ENCODE measurements at regions not wholly inside any gene's neighbourhood (a gene's known extent, or its start where the extent isn't known, plus 50 kb on each side); places are given as distances from the start of the nearest gene placed in this dataset.
"Not testable (repeated sequence)": the region's sequence is repeated elsewhere in the genome, so short reads cannot be mapped to it uniquely, and the experiment has no call there.

DNA sequence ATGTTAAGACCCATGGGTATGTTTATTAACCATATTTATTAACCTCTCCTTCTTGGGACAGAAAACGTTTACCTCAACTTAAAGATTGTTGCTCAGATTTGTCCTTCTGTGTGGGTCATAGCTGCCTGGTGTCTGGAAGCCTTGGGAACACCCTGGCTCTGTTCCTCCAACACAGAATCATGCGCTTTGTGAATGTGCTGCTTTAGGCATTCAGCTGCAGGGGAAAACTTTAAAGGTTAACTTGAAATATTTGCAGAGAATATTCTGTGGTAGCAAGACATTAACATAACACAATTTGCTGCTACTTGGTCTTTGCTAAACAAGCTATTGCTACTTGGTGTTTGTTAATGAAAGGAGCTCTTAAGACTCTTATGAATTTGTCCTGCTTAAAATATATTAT, 50.5 kb upstream of the THOC3 start:
- H3K4me3 ChIP-seq (replicated peaks; ENCODE audit: low read depth, low read length); DNase-seq (ENCODE audit: low read depth): not testable (repeated sequence)

GRCh38 chr5:176020852-176021251, 52.7 kb upstream of the THOC3 start:
- H3K4me3 ChIP-seq (replicated peaks; ENCODE audit: low read depth, low read length); DNase-seq (ENCODE audit: low read depth): not testable (repeated sequence)

DNA sequence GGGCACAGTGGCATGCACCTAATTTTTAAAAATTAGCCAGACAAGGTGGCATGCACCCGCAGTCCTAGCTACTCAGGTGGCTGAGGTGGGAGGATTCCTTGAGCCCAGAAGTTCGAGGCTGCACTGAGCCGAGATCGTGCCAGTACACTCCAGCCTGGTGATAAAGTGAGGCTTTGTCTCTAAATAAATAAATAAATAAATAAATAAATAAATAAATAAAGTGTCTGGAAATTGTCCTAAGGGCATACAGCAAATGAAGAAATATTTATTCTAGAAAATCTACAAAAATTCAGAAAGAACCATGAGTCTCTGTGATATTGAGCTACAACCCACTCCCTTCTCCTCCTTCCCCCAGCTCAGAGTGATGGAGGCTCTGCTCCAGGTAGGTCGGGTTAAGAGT, 55.4 kb upstream of the THOC3 start:
- H3K4me3 ChIP-seq (replicated peaks; ENCODE audit: low read depth, low read length); DNase-seq (ENCODE audit: low read depth): not testable (repeated sequence)

DNA sequence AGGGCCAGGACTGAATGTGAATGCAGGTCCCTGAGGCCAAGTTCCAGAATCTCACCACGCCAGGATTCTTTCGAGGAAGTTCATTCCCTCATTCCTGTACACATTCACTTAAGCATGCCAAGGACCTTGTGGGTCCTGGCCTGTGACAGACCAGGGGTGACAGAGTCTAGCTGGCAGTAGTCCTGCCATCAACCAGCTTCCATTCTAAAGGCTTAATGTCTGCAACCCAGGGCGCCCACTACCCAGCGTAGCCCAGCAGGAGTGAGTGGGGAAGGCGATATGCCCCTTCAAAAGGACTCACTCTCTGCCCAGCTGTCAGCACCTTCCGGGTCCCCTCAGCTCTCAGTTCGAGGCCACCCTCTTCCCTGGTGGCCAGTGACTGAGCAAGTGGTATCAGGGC, 61.3 kb upstream of the THOC3 start:
- DNase-seq (ENCODE audit: low read depth); H3K4me3 ChIP-seq (replicated peaks; ENCODE audit: low read depth, low read length): not testable (repeated sequence)

- DNase-seq (ENCODE audit: low read depth); H3K4me3 ChIP-seq (replicated peaks; ENCODE audit: low read depth, low read length): not testable (repeated sequence)
These were observed 62.4 kb upstream of the THOC3 start for GRCh38 chr5:176030361-176031117.

GRCh38 chr5:176031118-176031510, 63.0 kb upstream of the THOC3 start:
- DNase-seq (ENCODE audit: low read depth); H3K4me3 ChIP-seq (replicated peaks; ENCODE audit: low read depth, low read length): not testable (repeated sequence)

DNA sequence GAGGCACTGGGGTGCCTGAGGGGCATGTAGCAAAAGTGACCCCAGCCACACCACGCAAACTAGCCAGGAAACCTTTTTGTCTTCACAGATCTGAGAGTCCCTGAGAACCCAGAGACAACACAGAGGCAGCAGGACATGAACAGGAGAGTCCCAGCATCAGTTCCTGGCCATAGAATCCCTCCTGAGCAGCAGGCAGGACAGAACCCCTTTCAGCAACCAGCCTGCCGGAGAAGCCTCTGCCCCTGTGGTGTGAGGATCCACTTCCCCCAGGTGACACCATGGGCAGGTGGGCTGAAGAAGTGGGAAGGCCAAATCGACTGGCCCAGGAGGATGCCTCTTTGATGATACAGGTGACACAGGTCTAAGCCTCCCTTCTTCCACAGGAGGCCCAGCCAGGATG, 65.1 kb upstream of the THOC3 start:
- H3K4me3 ChIP-seq (replicated peaks; ENCODE audit: low read depth, low read length); DNase-seq (ENCODE audit: low read depth): not testable (repeated sequence)

DNA sequence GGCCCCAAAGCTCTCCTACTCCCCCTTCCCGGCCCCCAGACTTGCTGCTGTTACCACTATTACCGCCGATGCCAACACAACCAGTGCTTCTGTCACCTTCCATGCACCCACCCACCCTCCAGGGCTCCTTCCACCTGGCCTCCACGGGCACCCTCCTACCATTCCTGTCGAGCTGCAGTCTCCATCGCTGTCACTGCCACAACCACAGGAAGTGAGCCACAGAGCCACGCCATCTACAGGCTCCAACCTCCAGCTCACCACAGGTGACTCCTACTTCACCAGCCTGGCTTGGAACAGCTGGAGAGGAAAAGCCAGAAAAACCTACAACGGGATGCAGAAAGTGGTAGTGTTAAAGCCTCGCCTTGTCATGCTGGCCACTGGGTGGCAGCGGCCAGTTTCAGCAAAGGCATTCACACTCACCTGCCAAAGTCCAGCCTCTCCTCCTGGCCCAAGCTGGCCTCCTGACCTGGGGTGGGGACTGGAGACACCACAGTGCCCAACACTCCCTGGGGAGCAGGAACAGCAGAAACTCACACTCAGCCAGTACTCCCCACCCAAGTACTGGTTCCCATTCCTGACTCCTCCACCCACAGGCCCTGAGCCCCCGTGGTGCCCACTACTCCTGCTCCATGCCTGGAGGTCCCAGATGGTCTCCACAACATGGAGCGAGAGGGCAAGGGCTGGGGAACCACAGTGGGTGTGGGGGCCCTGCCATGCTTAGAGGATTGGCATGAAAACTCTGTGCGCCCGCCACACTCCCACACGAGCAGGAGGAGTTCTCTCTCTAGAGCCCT, 66.5 kb upstream of the THOC3 start:
- H3K4me3 ChIP-seq (replicated peaks; ENCODE audit: low read depth, low read length); DNase-seq (ENCODE audit: low read depth): not testable (repeated sequence)

DNA sequence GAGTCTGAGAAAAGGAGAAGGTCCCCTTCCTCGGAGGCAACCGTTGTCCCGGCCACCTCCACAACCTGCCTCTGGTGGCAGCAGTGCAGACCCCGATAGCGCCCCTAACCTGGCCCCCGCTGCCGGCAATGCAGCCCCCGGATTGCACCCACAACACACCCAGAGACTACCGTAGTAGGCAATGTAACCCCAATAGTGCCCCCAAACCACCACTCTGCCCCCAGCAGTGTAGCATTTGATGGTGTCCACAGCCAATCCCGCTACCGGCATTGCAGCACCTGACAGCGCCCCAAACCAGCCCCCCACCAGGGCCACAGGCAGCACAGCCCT, 67.1 kb upstream of the THOC3 start:
- not testable (repeated sequence) for DNase-seq (ENCODE audit: low read depth); H3K4me3 ChIP-seq (replicated peaks; ENCODE audit: low read depth, low read length)

DNA sequence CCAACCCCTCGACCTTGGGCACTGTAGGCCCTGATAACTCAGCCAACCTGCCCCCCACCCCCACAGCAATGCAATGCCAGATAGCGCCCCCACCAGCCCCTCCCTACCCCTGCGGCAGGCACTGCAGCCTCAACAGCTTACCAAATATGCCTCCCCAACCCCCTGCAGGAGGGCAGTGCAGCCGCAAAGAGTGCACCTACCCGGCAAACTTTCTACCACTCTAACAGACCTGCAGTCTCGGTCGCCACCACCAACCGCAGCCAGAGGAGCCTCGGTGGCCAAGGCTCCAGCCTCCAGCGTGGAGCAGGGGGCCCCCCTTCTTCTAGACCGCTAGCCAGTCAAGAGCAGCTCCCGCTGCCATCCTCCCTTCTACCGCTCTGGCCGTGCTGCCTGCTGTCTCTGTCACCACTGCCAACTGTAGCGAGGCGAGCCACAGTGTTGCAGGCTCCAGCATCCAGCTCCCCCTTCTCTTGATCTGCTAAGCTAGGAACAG, 67.7 kb upstream of the THOC3 start:
- DNase-seq (ENCODE audit: low read depth); H3K4me3 ChIP-seq (replicated peaks; ENCODE audit: low read depth, low read length): not testable (repeated sequence)

GRCh38 chr5:176036391-176036790, 68.3 kb upstream of the THOC3 start:
- not testable (repeated sequence) for H3K4me3 ChIP-seq (replicated peaks; ENCODE audit: low read depth, low read length); DNase-seq (ENCODE audit: low read depth)

- H3K4me3 ChIP-seq (replicated peaks; ENCODE audit: low read depth, low read length); DNase-seq (ENCODE audit: low read depth): not testable (repeated sequence)
These were observed 69.1 kb upstream of the THOC3 start for GRCh38 chr5:176037190-176037589.

GRCh38 chr5:176040105-176040801, 72.1 kb upstream of the THOC3 start:
- not testable (repeated sequence) for H3K4me3 ChIP-seq (replicated peaks; ENCODE audit: low read depth, low read length); DNase-seq (ENCODE audit: low read depth)

DNA sequence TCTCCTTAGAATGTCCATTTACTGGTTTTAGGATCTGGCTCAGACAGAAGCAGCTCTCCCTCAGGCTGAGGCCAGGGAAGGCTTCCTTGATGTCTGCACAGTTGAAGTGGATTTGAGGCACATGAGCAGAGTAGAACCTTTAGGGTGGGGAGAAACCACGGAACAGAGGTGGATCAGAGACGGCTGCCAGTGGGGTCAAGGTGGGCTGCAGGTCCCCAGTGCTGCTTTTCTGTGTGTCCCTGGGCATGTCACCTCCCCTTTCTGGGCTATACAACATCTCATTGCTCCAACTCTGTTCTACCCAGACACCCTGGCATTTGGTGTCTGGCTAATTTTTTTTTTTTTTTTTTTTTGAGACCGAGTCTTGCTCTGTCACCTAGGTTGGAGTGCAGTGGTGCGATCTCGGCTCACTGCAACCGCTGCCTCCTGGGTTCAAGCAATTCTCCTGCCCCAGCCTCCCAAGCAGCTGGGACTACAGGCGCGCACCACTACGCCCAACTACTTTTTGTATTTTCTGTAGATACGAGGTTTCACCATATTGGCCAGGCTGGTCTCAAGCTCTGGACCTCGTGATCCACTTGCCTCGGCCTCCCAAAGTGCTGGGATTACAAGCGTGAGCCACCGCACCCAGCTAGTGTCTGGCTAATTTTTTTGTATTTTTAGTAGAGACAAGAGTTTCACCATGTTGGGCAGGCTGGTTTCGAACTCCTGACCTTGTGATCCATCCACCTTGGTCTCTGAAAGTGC, 73.3 kb upstream of the THOC3 start:
- not testable (repeated sequence) for H3K4me3 ChIP-seq (replicated peaks; ENCODE audit: low read depth, low read length); DNase-seq (ENCODE audit: low read depth)

- H3K4me3 ChIP-seq (replicated peaks; ENCODE audit: low read depth, low read length); DNase-seq (ENCODE audit: low read depth): not testable (repeated sequence)
These were observed 74.0 kb upstream of the THOC3 start for GRCh38 chr5:176042020-176042658.

DNA sequence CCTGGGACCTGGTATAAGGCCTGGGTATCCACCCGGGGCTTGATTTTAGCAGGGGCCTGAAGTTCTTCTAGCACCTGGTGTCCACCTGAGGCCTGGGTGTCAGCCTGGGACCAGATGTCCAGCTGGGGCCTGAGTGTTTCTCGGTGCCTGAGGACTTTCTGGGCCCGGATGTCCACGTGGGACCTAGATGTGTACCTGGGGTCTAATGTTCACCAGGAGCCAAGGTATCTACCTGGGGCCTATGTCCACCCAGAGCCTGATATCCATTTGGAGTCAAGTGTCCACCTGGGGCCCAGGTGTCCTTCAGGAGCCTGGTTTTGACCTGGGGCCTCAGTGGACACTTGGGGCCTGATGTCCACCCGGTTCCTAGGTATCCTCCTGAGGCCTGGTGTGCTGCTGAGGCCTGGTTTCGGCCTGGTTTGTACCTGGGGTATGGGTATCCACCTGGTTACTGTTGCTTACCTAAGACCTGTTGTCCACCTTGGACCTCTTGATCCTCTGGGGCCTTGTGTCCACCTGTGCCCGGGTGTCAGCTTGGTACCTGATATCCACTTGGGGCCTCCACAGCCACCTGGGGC, 75.2 kb upstream of the THOC3 start:
- DNase-seq (ENCODE audit: low read depth); H3K4me3 ChIP-seq (replicated peaks; ENCODE audit: low read depth, low read length): not testable (repeated sequence)

DNA sequence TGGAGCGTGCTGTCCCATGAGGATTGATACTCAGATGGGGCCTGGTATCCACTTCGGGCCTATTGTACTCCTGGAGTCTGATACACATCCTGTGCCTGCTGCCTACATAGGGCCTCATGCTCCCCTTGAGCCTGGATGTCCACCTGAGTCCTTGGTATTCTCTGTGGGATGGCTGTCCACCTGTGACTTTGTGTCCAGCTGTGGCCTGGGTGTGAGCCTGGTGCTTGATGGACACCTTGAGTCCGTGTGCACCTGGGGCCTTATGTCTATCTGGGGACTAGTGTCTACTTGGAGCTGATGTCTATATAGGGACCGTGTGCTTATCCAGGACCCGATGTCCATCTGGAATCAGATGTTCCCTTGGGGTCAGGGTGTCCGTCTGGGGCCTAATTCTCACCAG, 75.9 kb upstream of the THOC3 start:
- not testable (repeated sequence) for DNase-seq (ENCODE audit: low read depth); H3K4me3 ChIP-seq (replicated peaks; ENCODE audit: low read depth, low read length)

DNA sequence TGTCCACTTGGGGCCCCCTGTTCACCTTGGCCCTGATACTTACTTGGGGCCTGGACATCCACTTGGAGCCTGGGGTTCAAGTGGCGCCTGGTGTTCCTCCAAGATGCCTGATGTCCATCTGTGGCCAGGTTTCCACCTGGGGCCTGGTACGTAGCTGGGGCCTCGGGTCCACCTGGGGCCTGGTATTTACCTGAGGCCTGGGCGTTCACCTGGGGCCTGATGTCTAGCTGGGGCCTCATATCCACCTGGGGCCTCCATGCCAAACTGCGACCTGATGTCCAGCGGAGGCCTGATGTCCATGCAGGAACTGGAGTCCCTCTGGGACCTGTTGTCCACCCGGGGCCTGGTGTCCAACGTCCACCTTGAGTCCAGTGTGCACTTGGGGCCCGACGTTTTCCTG, 76.3 kb upstream of the THOC3 start:
- H3K4me3 ChIP-seq (replicated peaks; ENCODE audit: low read depth, low read length), result not testable (repeated sequence)

More for the DNA sequence above, 76.3 kb upstream of the THOC3 start:
- not testable (repeated sequence) for DNase-seq (ENCODE audit: low read depth)

Data from fibroblast of pulmonary artery (primary cell).